DMS153 (cell line): ENCODE measurements at regions not wholly inside any gene's neighbourhood (a gene's known extent, or its start where the extent isn't known, plus 50 kb on each side); places are given as distances from the start of the nearest gene placed in this dataset.
A peak's percentile ranks its signal among the peaks of the same experiment; 100 is the strongest.
"Not testable (repeated sequence)": the region's sequence is repeated elsewhere in the genome, so short reads cannot be mapped to it uniquely, and the experiment has no call there.

Source experiments
- DNase-seq: peaks from one replicate; lab custom pipeline; 2025; lab: John Stamatoyannopoulos, UW

GRCh38 chr5:163696579-163696887 is 191.1 kb downstream of the MAT2B start:
- DNase-seq = no peak

- no peak for DNase-seq
These were observed 200.8 kb downstream of the MAT2B start for GRCh38 chr5:163706053-163706771.

- no peak for DNase-seq
These were observed 206.6 kb downstream of the MAT2B start for GRCh38 chr5:163712011-163712410.

DNA sequence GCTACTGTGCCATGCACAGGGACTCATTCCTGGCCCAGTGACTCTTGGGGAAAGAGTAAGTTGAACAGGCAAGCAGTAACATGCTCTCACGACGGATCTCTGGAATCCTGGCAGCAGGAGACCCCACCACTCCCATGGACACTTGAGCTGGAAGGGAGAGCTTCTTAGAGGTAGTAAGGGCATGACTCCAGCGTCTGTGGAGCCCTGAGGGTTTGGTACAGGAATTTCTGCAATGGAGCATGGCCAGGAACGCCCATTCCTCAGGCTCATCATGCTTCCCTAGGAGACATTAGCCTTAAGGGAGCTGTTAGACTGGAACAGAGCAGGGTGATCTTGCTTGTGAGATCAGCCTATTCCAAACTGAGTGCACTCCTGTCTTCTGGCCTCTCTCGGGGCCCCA is 212.9 kb downstream of the MAT2B start:
- no peak for DNase-seq

GRCh38 chr5:163724305-163724704 is 218.9 kb downstream of the MAT2B start:
- no peak for DNase-seq

GRCh38 chr5:163727028-163727427 is 221.6 kb downstream of the MAT2B start:
- no peak for DNase-seq

DNA sequence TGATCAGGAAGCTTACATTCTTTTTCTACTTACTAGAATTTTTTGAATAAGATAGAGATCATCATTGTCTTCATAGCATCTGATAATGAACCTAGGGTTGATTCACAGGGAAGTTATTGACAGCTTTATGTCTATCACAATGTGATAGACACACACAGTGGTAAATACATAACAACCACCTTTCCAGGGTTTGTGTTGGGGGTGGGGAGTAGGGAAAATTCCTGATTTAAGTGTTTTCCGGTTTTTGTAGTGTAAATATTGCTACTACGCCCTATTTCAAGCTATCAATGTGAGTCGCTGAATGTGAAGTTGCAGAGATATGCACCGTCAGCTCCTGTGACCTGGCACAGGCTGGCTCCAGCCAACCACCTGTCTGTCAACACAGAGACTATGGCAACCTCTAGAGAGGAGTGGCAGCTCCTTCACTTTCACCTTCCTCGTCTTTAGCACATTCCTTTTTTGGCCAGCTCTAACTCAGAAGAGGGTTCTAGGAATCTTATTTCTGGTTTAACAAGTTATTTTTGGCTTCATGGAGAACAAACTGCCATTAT is 224.9 kb downstream of the MAT2B start:
- no peak for DNase-seq

DNA sequence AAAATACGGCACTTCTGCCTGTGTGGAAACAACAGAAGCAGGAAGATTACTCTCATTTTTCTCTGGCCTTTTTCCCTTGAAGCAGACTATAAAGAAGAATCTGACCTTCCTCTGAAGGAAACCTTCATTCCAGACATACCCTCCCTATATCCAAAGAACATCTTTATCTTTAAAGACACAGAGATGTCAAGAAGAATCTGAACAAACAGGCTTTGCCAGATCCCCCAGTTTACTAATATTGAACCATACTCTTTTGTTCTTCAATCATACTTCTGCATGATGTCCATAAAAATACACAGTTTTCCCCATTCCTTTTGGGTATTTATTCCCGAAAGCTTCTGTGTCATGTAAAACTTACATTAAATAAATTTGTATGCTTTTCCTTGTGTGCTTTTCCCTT is 225.8 kb downstream of the MAT2B start:
- DNase-seq = no peak

DNA sequence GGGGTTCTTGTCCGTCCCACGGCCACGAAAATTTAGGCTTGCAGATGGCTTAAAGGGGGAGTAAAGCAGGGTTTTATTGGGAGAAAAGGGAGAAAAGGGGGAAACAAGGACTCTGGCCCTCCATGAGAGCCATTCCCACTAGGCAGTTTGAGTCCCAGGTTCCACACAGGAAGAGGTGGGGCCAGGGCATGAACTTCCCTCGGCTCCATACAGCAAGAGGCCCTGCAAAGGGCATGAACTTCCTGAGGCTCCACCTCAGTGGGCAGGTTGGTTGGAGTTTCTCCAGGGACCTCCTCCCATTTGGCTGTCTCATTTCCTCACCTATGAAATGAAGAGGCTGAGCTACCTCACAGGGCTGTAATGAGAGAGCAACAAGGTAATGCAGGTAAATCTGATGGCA is 229.7 kb downstream of the MAT2B start:
- no peak for DNase-seq

GRCh38 chr5:163747586-163747985 is 242.2 kb downstream of the MAT2B start:
- no peak for DNase-seq

GRCh38 chr5:163748934-163749333 is 243.5 kb downstream of the MAT2B start:
- DNase-seq = no peak

GRCh38 chr5:163750415-163750814 is 245.0 kb downstream of the MAT2B start:
- not testable (repeated sequence) for DNase-seq

- DNase-seq = no peak
These were observed 250.1 kb downstream of the MAT2B start for GRCh38 chr5:163755505-163755904.

DNA sequence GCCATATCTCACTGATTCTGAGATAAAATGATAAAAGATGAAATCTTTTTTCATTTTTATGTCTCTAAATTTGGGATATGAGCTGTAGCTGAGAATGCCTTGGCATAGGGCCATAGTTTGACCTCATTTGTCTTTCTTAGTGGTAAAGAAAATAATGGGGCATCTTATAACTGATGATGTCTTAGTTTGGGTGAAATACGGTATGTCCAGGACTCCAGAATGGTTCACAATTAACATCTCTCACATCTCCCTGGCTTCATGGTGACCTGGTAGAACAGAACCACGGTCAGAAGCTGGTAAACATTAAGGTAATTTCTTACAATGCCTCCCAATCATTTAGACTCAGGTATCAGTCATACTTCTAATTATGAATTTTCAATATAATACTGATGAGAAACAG is 250.8 kb downstream of the MAT2B start:
- DNase-seq = no peak

DNA sequence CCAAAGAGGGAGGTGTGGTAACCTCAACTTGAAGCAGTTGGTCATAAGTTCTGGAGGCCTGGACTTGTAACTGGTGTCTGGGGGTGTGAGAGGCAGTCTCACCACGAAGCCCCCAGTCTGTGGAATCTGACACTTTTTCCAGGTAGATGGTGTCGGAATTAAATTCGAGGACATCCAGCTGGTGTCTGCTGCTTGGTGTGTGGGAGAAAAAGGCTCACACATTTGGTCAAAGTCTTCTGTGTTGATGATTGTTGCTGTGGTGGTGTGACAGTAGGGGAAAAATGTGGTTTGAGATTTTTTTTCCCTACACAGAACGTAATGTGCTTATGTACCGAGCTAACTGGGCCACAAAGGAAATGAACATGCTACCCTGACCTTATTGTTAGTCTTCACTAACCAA is 251.9 kb downstream of the MAT2B start:
- DNase-seq = no peak

DNA sequence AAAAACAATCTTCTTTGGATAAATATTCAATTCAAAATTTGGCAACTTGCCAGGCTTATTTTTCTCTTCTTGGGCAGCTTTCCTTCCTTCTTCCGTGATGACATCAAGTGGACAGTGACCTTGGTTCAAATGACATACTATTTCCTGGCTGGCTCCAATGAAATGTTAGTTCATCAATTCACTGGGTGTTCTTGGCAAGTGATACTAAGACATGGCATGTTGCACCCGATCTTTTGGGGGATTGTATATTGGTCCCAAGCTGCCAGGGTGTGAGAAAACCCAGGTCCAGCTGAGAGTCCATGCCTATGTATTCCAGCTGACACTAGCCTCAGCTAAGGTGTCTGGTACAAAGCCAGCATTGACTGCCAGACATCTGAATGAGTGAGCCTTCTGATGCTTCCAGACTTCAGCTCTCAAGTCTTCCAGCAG is 252.9 kb downstream of the MAT2B start:
- DNase-seq = no peak

- no peak for DNase-seq
These were observed 253.7 kb downstream of the MAT2B start for GRCh38 chr5:163759000-163759704.

DNA sequence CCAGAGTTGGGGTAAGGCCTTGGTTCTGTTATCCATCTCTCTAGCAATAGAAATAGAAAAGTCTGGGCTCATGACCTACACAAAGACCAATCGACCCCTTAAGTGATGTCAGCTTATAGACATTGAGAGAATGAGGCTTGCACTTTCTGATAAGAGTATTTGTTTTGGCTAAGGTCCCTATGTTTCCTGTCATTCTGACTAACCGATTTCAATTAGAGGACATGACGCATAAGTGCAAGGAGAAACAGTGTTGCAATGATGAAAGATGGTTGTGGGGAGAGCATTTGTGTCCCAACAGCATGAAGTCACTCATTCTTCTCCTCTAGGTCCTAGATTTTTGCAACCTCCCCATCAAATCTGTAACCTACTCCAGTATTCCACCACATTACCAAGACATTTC is 255.1 kb downstream of the MAT2B start:
- DNase-seq = peak; percentile 8

GRCh38 chr5:163766936-163767670 is 261.7 kb downstream of the MAT2B start:
- no peak for DNase-seq

DNA sequence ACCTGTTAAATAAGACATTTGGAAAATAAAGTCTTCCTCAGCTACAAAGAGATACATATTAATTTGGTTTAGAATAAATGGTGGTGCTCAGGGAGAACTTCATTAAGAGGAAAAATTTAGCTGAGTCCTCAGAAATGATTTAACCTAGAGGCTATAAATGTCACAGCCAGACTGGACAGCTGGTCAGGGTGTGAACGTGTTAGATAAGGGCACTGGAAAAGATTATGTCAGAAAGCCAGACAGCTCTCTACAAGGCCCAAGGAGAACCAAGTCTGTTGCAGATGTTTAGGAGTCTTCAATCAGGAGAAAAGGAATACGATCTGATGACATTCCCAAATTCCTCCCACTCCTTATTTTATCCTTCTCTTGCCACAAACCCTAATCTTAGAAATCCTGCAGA is 265.2 kb downstream of the MAT2B start:
- DNase-seq = no peak

- no peak for DNase-seq
These were observed 266.8 kb downstream of the MAT2B start for GRCh38 chr5:163772241-163772640.

GRCh38 chr5:163772644-163773043 is 267.2 kb downstream of the MAT2B start:
- no peak for DNase-seq

DNA sequence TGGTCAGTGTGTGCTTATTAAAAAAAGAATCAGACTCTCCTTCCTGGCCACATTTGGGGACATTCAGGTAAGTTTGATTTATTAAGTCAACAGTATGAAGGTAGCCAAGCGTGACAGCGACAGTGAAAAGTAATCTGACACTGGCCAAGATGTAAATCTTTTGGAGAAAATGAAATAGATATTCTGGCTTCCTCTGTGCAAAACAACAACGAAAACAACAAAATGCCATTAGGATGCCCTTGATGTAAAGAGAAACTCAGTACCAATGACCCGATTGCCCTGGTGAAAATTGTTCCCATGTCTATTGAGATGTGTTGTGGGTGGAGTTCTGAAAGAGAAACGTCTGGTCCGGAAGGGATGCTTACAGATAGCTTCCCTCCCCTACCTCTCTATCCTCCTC is 267.8 kb downstream of the MAT2B start:
- no peak for DNase-seq
